ENCODE measurements at regions not wholly inside any gene's neighbourhood (a gene's known extent, or its start where the extent isn't known, plus 50 kb on each side); places are given as distances from the start of the nearest gene placed in this dataset.
"Not testable (repeated sequence)": the region's sequence is repeated elsewhere in the genome, so short reads cannot be mapped to it uniquely, and the experiment has no call there.

- ChIA-PET POLR2A (ENCODE audit: low non-redundant PET) (no interaction called here), CTCF (no interaction called here)
- intact Hi-C loops (cut with micrococcal nuclease; ENCODE audit: unreplicated experiment), result no loop called here
- no peaks in the 10 kb centered on the region for H3K9me3 ChIP-seq (ENCODE audit: low read depth, low read length, poor library complexity, severe bottlenecking)
- no peaks in the 10 kb centered on the region for H3K4me1 ChIP-seq (ENCODE audit: insufficient read depth, low read length, poor library complexity, severe bottlenecking)
- BruUV-seq (replicated peaks), result no TSS peak
- H3K36me3 ChIP-seq (ENCODE audit: insufficient read depth, low read length, poor library complexity, severe bottlenecking), result no peaks in the 10 kb centered on the region
- no peak for DNase-seq (ENCODE audit: low spot score)
- no peak overlapping the region for H3K4me3 ChIP-seq (ENCODE audit: low read depth, low read length, poor library complexity, severe bottlenecking)
- H3K27me3 ChIP-seq (replicated peaks; ENCODE audit: insufficient read depth, low read depth, low read length, poor library complexity), result no peaks in the 10 kb centered on the region
- TF ChIP-seq EZH2 (IDR thresholded peaks at IDR 0.05; ENCODE audit: borderline replicate concordance, low read depth, low read length, poor library complexity, severe bottlenecking), result no peak
- no peak for TF ChIP-seq CTCF (conservative IDR thresholded peaks at IDR 0.05; ENCODE audit: low read depth, low read length)
- no peak overlapping the region for H3K27ac ChIP-seq (ENCODE audit: low read depth, low read length, poor library complexity, severe bottlenecking)
Observed at GRCh38 chr9:65400886-65401285, 115.9 kb upstream of the FOXD4L5 start.

GRCh38 chr9:65397763-65398719 is 113.0 kb upstream of the FOXD4L5 start:
- POLR2A ChIA-PET (ENCODE audit: low non-redundant PET); H3K4me1 ChIP-seq (ENCODE audit: insufficient read depth, low read length, poor library complexity, severe bottlenecking); intact Hi-C loops (cut with micrococcal nuclease; ENCODE audit: unreplicated experiment); H3K4me3 ChIP-seq (ENCODE audit: low read depth, low read length, poor library complexity, severe bottlenecking); CTCF ChIA-PET; H3K27me3 ChIP-seq (replicated peaks; ENCODE audit: insufficient read depth, low read depth, low read length, poor library complexity); BruUV-seq (replicated peaks); H3K36me3 ChIP-seq (ENCODE audit: insufficient read depth, low read length, poor library complexity, severe bottlenecking); H3K9me3 ChIP-seq (ENCODE audit: low read depth, low read length, poor library complexity, severe bottlenecking); H3K27ac ChIP-seq (ENCODE audit: low read depth, low read length, poor library complexity, severe bottlenecking); DNase-seq (ENCODE audit: low spot score): not testable (repeated sequence)

- intact Hi-C loops (cut with micrococcal nuclease; ENCODE audit: unreplicated experiment); CTCF ChIA-PET; H3K36me3 ChIP-seq (ENCODE audit: insufficient read depth, low read length, poor library complexity, severe bottlenecking); H3K27me3 ChIP-seq (replicated peaks; ENCODE audit: insufficient read depth, low read depth, low read length, poor library complexity); POLR2A ChIA-PET (ENCODE audit: low non-redundant PET); H3K4me3 ChIP-seq (ENCODE audit: low read depth, low read length, poor library complexity, severe bottlenecking); H3K27ac ChIP-seq (ENCODE audit: low read depth, low read length, poor library complexity, severe bottlenecking); H3K4me1 ChIP-seq (ENCODE audit: insufficient read depth, low read length, poor library complexity, severe bottlenecking); DNase-seq (ENCODE audit: low spot score); BruUV-seq (replicated peaks); H3K9me3 ChIP-seq (ENCODE audit: low read depth, low read length, poor library complexity, severe bottlenecking): not testable (repeated sequence)
Observed at GRCh38 chr9:65397226-65397625, 112.2 kb upstream of the FOXD4L5 start.

GRCh38 chr9:65396601-65397000 is 111.6 kb upstream of the FOXD4L5 start:
- not testable (repeated sequence) for DNase-seq (ENCODE audit: low spot score)

GRCh38 chr9:65395789-65396188 is 110.8 kb upstream of the FOXD4L5 start:
- intact Hi-C loops (cut with micrococcal nuclease; ENCODE audit: unreplicated experiment); DNase-seq (ENCODE audit: low spot score); H3K4me1 ChIP-seq (ENCODE audit: insufficient read depth, low read length, poor library complexity, severe bottlenecking); H3K9me3 ChIP-seq (ENCODE audit: low read depth, low read length, poor library complexity, severe bottlenecking); H3K4me3 ChIP-seq (ENCODE audit: low read depth, low read length, poor library complexity, severe bottlenecking); H3K36me3 ChIP-seq (ENCODE audit: insufficient read depth, low read length, poor library complexity, severe bottlenecking); CTCF ChIA-PET; POLR2A ChIA-PET (ENCODE audit: low non-redundant PET); BruUV-seq (replicated peaks); H3K27me3 ChIP-seq (replicated peaks; ENCODE audit: insufficient read depth, low read depth, low read length, poor library complexity); H3K27ac ChIP-seq (ENCODE audit: low read depth, low read length, poor library complexity, severe bottlenecking): not testable (repeated sequence)

More at GRCh38 chr9:65396601-65397000, 111.6 kb upstream of the FOXD4L5 start:
- POLR2A ChIA-PET (ENCODE audit: low non-redundant PET); H3K36me3 ChIP-seq (ENCODE audit: insufficient read depth, low read length, poor library complexity, severe bottlenecking); intact Hi-C loops (cut with micrococcal nuclease; ENCODE audit: unreplicated experiment); BruUV-seq (replicated peaks); H3K9me3 ChIP-seq (ENCODE audit: low read depth, low read length, poor library complexity, severe bottlenecking); H3K27me3 ChIP-seq (replicated peaks; ENCODE audit: insufficient read depth, low read depth, low read length, poor library complexity); H3K4me1 ChIP-seq (ENCODE audit: insufficient read depth, low read length, poor library complexity, severe bottlenecking); CTCF ChIA-PET; H3K27ac ChIP-seq (ENCODE audit: low read depth, low read length, poor library complexity, severe bottlenecking); H3K4me3 ChIP-seq (ENCODE audit: low read depth, low read length, poor library complexity, severe bottlenecking): not testable (repeated sequence)

GRCh38 chr9:65395121-65395520 is 110.1 kb upstream of the FOXD4L5 start:
- H3K9me3 ChIP-seq (ENCODE audit: low read depth, low read length, poor library complexity, severe bottlenecking); H3K4me1 ChIP-seq (ENCODE audit: insufficient read depth, low read length, poor library complexity, severe bottlenecking); H3K36me3 ChIP-seq (ENCODE audit: insufficient read depth, low read length, poor library complexity, severe bottlenecking); H3K4me3 ChIP-seq (ENCODE audit: low read depth, low read length, poor library complexity, severe bottlenecking); H3K27me3 ChIP-seq (replicated peaks; ENCODE audit: insufficient read depth, low read depth, low read length, poor library complexity); POLR2A ChIA-PET (ENCODE audit: low non-redundant PET); H3K27ac ChIP-seq (ENCODE audit: low read depth, low read length, poor library complexity, severe bottlenecking); BruUV-seq (replicated peaks); DNase-seq (ENCODE audit: low spot score); intact Hi-C loops (cut with micrococcal nuclease; ENCODE audit: unreplicated experiment); CTCF ChIA-PET: not testable (repeated sequence)

Measured in A673 (cell line).